ENCODE measurements at regions not wholly inside any gene's neighbourhood (a gene's known extent, or its start where the extent isn't known, plus 50 kb on each side); places are given as distances from the start of the nearest gene placed in this dataset.

DNA sequence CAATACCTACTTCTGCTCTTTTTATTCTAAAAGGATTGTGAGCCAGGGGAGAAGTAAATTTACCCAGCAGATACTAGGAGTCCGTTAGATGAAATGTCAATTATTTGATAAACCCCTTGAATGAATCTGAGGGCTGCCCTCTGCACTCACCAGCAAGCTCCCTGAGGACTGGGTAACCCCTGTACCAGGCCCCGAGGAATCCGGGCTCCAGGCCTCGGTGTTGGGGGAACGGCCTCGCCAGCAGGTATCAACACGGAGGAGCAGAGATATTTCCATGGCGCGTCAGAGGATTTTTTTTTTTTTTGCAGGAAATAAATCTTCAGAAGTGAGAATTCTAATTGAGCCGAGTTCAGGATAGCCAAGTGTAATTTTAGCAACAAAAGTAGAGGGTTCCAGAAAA, 1408.8 kb downstream of the BRD1 start:
- TF ChIP-seq CTCF (IDR thresholded peaks at IDR 0.05) (no peak), EP300 (IDR thresholded peaks at IDR 0.05) (no peak)
